Stimulated activated CD4-positive, alpha-beta T cell treated with anti-CD3 and anti-CD28 coated beads, TNF-alpha, amount 100 ng/mL, for 4 hours (primary cell): ENCODE measurements at regions not wholly inside any gene's neighbourhood (a gene's known extent, or its start where the extent isn't known, plus 50 kb on each side); places are given as distances from the start of the nearest gene placed in this dataset.

Experiments
- DNase-seq, 3 experiments: peaks; one replicate each; pipeline ENCODE4 v3.0.0-alpha.2; 2020; ENCODE audit warnings: low read depth in 3 of 3

DNA sequence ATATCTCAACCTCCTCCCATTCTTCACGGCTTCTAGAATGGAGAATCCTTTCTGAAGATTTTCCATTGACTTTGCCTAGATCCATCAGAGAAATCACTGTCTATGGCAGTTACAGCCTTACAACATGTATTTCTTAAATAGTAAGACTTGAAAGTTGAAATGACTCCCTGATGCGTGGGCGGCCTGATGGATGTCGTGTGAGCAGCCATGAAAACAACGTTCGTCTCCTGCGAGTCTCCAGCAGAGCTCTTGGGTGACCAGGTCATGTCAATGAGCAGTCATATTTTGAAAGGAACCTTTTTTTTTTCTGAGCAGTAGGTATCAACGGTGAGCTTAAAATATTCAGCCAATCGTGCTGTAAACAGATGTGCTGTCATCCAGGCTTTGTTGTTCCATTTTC lies 139.9 kb upstream of the C14orf180 start:
- DNase-seq: no peak

DNA sequence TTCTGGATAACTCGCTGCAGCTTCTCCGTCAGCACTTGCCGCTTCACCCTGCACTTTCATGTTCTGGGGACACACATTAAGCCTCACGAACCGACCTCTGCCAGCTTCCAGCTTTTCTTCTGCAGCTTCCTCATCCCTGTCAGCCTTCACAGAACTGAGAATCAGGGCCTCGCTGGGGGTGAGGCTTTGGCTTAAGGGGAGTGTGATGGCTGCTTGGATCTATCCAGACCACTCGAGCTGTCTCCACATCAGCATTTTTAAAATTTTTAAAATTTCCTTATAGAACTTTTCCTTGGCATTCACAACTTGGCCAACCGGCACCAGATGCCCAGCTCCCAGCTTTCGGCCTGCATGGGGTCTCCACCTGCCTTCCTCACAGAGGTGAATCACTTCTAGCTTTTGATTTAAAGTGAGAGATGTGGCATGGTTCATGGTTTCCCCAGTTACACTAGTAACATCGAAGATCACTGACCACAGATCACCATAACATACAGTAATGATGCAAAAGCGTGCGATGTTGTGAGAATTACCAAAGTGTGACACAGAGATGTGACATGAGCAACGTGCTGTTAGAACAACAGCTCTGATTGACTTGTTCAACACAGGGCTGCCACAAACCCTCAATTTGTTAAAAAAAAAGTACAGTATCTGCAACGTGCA lies 139.1 kb upstream of the C14orf180 start:
- DNase-seq: no peak

DNA sequence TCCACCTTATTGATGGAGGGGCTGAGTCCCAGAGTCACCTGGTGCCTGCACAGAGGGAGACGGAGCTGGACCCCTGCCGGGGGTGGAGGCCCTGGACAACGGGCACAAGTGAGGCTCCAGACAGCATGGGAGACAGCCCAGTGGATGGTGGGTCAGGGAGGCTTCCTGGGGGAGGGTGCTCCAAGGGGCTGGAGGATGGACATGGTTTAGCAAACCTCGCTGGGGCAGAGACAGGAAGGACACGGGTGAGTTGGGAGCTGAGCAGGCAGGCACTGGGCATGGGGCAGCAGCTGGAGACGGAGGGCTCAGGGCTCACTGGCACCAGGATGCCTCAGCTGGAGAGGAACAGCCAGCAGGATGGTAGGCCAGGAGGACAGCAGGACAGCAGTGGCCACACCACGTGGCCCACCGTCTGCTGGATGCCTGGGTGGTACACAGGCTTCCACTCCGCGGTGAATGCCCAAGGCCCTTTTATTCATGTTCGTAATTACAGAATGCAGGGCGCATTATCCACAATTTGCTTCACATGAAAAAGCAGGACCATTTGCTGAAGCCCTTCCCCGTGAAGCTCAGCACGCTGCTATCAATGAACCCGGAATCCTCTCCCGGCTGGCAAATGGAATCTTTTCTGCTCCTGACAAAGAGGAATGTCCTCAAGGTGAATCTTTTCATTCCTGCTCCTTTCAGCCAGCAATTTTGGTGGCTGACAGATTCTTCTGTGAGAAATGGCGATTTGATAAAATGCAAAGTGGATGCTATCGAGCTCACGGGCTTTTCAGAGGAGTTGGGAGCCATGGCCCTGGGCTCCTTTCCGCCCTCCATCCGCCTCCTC lies 138.1 kb upstream of the C14orf180 start:
- no peak for DNase-seq

DNA sequence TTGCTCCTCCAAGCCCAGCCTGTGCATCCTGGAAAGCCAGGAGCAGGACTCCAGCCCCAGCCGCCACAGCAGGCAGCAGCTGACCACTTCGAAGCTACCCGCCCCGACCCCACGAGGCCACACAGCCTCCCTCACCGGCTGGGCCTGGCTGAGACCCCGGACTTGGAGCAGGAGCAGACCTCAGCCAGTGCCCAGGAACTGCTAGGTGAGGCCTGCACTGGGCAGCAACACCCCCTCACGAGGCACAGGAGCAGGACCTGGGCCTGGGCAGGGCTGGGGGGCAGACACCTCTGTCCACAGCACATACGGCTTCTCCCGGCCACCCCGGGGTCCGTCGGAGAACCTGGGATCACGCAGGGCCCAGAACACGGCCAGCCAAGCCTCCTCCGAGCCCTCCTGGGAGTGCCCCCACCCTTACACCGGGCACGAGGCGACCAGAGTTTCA lies 137.4 kb upstream of the C14orf180 start:
- no peak for DNase-seq

DNA sequence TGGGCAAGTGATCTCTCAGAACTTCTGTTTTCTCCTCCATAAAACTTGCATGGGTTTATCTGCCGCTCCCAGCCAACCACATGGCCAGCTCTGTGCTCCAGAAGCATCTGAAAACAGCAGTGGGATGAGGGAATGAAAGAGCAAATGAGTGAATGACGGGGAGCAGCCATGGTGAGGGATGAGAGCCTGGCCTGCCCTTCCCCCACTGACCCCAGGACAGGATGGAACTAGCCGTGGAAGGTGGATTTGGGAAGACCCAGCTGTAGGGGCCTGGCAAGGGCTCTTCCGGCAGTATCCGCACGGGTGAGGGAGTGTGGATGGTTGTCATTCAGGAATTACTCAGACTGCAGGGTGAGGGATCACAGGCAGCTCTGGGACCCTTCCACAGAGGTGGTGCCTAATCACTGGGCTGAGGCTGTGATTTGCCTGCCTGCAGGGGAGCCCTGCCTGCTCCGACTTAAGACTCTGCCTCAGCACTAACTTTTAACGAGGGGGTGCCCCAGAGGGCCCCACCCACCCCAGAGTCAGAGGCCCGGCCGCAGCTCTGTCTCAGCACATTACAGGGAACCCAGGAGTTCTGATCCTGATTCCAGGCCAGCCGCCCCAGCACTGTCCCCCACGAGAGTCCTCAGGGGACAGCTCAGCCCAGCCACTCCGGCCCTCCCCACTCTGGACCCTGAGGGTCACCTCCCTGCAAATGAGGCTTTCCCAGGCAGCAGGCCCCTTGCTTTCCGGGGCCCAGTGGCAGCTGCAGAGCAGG lies 136.8 kb upstream of the C14orf180 start:
- no peak for DNase-seq

DNA sequence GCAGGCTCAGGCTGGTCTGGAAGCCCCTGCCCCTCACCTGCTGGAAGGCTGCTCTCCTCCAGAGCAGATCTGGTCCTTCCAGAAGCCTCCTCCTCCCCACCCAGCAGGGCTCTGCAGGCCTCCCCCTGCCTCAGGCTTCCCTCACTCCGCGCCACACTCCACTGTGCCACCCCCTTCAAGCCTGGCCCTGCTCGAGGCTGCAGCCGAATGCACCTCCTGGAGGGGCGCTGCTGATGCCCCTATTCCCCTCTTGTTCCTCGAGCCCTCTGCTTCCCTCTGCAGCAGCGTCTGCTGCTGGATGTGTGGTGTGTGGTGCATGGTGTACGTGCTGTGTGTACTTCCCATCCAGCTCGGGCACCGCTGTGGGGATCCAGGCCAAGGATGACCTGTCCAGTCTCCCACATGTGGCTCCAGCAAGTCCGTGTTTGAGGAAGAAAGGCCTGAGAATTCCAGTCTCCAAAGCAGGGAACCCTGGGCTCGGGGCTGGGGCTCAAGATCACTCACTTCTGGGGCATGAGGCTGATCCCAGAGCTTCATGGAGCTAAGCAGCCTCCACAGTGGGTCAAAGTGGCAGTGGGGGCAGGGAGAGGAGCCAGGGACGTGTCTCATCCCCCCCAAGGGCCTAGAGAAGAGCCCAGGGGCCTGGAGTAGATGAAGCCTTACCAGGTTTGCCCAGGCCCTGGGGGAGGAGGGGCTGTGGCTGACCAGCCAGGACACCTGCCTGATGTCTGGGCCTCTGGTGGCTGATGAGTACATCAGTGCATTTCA lies 136.0 kb upstream of the C14orf180 start:
- no peak for DNase-seq

DNA sequence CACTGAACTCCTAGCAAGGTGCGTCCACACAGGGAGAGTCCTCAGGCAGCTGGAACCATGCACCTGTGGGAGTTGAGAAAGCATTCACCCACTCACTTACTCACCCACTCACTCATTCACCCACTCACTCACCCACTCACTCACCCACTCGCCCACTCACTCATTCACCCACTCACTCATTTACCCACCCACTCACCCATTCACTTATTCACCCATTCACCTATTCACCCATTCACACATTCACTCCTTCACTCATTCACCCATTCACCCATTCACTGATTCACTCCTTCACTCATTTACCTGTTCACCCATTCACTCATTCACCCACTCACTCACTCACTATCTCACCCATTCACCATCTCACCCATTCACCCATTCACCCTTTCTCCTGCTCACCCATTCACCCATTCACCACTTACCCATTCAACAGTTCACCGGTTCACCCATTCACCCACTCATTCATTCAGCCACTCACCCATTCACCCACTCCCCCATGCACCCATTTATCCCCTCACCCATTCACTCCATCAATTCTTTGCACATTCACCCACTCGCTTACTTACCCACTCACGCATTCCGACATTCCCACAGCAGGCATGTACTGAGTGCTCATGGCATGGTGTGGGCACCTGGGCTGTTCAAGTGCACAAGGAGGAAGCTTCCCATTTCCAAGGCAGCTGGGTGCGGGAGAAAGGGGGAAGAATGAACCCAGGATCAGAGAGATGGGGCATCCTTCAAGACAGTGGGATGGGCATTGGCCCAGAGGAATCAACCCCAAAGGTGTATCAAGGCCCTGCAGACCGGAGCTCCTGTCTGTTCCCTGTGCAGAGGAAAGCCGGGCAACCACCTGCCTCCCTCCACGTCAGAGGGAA lies 135.2 kb upstream of the C14orf180 start:
- no peak for DNase-seq

DNA sequence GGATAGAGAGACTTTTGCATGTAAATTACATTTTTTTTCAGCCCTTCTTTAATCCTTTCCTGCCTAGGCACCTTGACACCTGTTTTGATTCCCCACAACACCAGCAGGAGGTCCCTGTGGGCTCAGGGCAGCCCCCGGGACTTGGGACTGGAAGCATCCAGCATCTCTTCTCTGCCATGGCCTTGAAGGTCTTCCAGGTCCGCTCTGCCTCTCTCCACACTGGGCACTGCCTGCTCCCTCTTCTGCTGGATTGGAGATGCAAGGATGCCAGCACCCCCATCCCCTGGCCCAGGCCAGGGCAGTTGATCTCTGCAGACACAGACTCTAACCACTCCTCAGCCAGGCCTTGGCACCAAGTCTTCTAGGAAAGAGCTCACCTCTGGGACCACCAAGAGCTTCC lies 134.5 kb upstream of the C14orf180 start:
- DNase-seq: no peak

DNA sequence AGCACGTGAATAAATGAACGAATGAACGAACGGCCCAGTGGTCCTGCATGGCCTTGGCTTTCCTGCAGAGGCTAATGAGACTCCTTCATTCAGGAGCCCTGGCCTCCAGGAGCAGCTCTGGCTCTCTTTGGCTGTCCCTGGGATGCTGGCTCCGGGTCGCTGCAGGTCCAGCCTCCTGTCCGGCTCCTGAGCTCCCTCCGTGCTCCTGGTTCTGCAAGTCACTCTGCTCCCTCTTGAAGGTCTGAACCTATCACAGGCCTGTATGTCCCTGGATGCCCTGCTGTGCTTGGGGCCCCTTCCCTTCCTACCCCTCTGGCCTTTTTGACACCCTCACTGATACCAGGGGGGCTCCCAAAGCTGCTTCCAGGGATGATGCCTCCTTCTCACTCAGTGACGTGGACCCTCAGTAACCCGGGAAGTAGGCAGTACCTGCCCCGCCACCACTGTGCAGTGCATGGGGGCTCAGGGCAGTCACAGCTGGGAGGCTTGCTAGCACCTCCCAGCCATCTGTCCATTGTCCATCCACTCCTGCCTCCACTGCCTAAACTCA lies 133.7 kb upstream of the C14orf180 start:
- DNase-seq: no peak

DNA sequence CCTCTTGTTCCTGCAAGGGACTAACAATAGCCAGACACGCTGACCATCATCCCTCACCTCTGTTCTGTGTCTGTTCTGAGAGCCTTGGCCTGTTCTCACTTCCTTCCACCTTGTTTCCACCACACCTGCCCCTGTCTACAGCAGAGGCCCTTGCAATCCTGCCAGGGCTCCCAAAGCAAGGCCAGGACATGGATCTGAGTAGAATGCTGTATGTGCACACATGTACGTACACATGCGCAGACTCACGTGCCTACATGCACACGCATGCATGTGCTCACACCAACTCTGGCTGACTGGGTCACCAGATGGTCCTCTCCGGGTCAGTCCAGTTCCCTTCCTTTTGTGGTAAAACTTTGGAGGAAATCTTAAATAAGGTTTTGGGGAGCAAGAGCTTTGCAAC lies 133.0 kb upstream of the C14orf180 start:
- DNase-seq: no peak

DNA sequence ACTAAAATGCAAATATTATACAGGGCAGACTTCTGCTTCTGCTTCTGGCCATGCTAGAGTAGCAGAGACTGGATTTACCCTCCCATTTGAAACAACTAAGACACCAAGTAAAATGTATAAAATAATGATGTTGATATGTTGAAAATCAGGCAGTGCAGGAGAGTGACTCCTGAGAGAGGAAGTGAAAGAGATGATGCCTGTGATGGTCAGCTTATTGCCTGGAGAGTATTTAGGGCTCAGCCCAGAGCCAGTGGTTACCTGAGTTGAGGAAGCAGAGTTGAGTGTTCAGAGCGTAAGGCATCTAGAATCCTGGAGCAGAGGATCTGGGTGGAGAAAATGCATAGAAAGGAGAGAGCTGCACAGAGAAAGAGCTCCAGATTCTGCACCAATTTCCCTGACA lies 131.8 kb upstream of the C14orf180 start:
- no peak for DNase-seq

DNA sequence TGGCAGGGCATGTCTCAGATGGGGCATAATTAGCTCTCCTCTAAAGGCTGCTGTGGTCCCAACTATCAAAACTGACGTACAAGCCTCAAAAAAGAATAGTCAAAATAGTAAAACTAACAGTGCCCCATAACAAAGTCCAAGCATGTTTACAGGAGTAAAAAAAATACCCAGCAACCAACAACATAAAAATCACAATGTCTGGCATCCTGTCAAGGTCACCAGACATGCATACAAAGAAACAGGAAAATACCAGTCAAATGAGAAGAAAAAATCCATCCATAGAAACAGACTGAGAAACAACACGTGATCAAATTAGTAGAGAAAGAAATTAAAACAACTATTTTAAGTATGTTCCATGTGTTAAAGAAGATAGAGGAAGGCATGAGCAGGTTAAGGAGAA lies 131.2 kb upstream of the C14orf180 start:
- no peak for DNase-seq

DNA sequence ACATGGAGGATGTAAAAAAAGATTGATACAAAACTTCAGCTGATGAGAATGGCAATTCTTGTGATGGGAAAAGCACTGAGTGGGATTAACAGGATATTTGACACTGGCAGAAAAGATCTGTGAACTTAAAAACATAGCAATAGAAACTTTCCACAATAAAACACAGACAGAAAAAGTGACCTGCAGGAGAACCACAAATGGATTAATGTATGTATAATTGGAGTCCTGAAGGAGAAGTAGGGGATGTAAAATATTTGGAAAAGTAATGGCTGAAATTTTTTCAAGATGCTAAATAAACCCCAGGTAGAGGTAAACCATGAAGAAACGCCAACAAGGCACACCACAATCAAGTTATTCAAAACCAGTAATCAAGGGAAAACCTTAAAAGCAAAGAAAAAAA lies 130.8 kb upstream of the C14orf180 start:
- DNase-seq: no peak

DNA sequence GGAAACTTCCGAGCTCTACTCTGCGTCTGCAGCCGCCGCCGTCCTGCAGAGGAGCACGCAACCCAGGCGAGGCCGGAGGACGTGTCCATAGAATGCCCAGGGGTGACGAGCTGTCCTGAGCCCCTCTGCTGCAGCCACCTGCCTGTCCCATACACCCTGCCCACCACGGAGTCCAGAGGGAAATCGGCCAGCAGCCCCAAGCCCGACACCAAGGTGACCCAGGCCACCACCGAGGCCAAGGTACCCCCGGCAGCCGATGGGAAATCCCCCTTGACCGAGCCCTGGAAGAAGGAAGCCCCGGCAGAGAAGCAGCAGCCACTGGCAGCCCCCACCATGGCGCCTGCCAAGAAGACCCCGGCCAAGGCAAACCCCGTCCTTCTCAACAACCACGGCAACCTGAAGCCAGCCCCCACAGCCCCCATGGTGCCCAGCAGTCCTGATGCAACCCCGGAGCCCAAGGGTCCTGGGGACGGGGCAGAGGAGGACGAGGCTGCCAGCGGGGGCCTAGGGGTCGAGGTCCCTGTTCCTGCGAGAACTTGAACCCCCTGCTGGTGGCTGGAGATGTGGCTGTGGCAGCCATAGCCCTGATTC lies 128.7 kb upstream of the C14orf180 start:
- DNase-seq: no peak

DNA sequence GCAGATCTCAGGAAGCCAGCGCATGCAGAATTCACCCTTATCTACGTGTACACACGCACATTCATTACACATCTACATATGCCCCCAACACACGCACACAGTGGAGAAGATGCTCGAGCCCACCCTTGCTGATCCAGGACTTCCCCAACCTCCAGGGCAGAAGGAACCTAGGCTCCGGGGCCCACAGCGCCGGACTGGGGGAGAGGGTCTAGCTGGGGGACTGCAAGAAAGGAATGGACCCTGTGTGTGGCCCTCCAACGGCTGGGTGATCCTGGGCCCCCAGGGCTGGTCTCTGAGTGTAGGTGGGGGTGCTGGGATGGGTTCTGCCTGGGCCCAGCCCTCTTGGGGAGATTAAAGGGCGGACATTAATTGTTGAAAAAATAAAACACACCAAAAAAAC lies 128.1 kb upstream of the C14orf180 start:
- no peak for DNase-seq

DNA sequence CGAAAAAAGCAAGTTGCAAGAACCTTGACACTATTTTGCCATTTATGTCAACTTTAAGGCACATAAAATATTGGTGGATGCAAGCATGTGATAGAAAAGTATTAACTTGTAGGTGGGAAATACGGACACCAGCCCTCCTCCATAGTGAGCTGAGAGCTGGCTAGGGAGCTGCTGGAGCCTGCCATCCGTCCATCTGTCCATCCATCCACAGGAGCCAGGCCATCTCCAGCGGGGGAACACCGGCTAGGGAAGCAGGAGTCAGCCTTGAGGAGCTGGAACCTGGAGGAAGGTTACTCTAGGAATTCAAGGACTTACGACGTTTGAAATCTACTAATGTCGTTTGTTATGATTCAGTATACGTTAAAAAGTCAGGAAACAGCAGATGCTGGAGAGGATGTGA lies 120.7 kb upstream of the C14orf180 start:
- DNase-seq: no peak

DNA sequence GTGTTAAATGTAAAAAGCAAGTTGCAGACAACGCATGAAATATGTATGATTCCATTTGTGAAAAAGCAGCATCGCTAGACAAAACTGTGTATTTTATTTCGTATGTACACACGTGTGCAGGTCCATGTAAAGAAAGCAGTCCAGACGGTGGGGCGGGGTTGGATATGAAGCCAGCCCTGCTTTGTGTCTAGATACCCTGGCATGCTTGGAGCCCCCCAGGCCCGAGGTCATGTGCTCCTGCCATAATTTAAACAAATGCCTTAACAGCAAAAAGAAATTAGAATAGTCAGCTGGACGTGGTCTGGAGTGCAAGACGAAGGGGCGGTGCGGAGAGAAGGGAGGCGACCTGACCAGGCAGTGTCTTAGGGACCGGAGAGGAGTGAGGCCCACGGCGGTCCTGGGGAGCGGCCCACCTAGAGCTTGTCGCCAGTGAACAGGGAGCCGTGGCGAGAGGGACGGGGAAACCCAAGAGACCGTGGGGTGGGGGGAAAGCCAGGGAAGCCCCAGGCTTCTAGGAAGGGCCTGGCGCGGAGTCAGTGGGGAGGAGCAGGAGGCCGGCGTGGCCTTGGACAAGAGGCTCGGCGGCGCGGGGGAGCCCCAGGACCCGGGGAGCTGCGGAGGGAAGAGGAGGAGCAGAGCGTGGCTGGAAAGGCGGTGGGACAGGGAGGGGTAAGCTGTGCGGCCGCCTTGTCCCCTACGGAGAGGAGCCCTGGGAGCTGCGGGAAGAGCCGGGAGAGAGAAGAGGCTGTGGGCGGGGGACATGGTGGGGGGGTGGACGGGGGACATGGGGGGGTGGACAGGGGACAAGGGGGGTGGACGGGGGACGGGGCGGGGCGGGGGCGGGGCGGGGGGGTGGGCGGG lies 118.5 kb upstream of the C14orf180 start:
- no peak for DNase-seq

DNA sequence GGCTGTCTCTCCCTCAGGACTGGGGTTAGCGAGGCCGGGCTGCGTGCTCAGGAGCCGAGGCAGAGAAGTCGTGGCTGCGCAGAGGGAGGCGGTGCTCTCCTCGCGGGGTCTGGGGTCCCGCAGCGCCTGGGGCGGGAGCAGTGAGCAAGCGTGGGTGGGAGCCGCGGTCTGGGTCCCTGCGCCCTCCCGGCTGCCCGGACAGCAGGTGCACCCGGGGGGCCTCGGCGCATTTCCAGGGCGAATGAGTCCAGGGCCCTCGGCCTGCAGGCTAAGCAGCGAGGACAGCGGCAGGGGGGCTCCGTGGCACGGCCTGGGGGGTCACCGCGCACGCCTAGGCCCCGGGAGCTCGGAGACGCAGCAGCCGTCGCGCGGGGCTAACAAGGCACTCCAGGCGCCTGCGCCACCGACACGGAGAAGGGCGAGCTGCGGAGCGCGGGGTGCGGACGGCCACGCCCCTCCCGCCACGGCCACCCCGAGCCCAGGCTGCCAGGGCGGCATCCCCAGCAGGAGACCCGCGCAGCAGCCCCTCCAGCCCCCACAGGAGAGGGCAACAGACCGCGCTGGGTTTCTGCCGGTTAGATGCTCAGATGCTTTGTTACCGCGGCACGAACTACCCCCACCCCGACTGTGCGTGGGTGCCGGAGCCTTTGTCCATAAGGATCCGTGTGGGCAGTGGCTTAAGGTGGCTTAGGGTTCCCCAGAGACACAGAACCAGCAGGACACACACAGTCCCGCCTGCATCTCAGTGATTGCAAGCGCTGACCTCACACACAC lies 117.7 kb upstream of the C14orf180 start:
- DNase-seq: no peak
